Heart left ventricle (tissue), 16 donors: ENCODE measurements at regions not wholly inside any gene's neighbourhood (a gene's known extent, or its start where the extent isn't known, plus 50 kb on each side); places are given as distances from the start of the nearest gene placed in this dataset.

Source experiments
- ATAC-seq, 4 donors: fragments of 200-7000 bp; cut with Tn5 transposase; one replicate each; pipeline ENCODE4 v1.9.1; 2020 to 2022; ENCODE audit warnings: moderate library complexity in 4 of 4, mild to moderate bottlenecking in 3 of 4, moderate number of reproducible peaks in 1 of 4
- DNase-seq, 5 donors: peaks; one replicate each; pipeline ENCODE4 v3.0.0-alpha.2; 2020
- H3K27ac ChIP-seq, 12 donors: fragments of 200-600 bp; sonication (generic) in 4 of 12; one replicate each; pipeline versions ENCODE4 v1.5.0 to v1.8.0; 2016 to 2022; ENCODE audit warnings: mild to moderate bottlenecking in 2 of 12
- H3K27me3 ChIP-seq, 9 donors: fragments of 200-600 bp; sonication (generic) in 2 of 9; one replicate each; pipeline versions ENCODE4 v1.5.1 to v1.8.0; 2016 to 2022; ENCODE audit warnings: mild to moderate bottlenecking in 3 of 9
- H3K36me3 ChIP-seq, 9 donors: fragments of 200-600 bp; sonication (generic) in 2 of 9; one replicate each; pipeline versions ENCODE4 v1.5.0 to v1.8.0; 2018 to 2022; ENCODE audit warnings: mild to moderate bottlenecking in 2 of 9
- H3K4me1 ChIP-seq, 12 donors: fragments of 200-600 bp; sonication (generic) in 4 of 12; one replicate each; pipeline versions ENCODE4 v1.5.0 to v1.8.0; 2016 to 2022; ENCODE audit warnings: mild to moderate bottlenecking in 3 of 12
- H3K4me3 ChIP-seq, 12 donors: fragments of 200-600 bp; sonication (generic) in 4 of 12; one replicate each; pipeline versions ENCODE4 v1.5.0 to v1.8.0; 2017 to 2022; ENCODE audit warnings: mild to moderate bottlenecking in 9 of 12, moderate library complexity in 4 of 12
- H3K9me3 ChIP-seq, 12 donors: fragments of 200-600 bp; sonication (generic) in 4 of 12; one replicate each; pipeline versions ENCODE4 v1.5.0 to v1.8.0; 2016 to 2022; ENCODE audit warnings: mild to moderate bottlenecking in 1 of 12
- POLR2A ChIP-seq, 2 donors: fragments of 450-650 bp; IDR thresholded peaks; one replicate each; pipeline ENCODE4 v1.6.1; 2017; ENCODE audit warnings: antibody characterized with exemption in 2 of 2, mild to moderate bottlenecking in 2 of 2, moderate library complexity in 2 of 2
- WGBS, 4 donors: extraction: QIAGEN DNeasy Blood & Tissue Kit in 2 of 4; methylation state at CpG; one replicate each; pipeline versions ENCODE4 v1.1.5 to v1.1.7; 2013 to 2018; 5-methylcytosine and 5-hydroxymethylcytosine counted together
- intact Hi-C, 10 donors: fragments of 100-400 bp; cut with DNase I; formaldehyde crosslinking; loops; one replicate each; pipeline versions ENCODE4 v1.11.1 to v1.14.2; 2022
- TF ChIP-seq, protein P1 (sequence below), 12 donors: fragments of 200-600 bp; sonication (generic) in 4 of 12; IDR thresholded peaks; one replicate each; pipeline versions ENCODE4 v1.5.0 to v1.8.0; 2018 to 2022; ENCODE audit warnings: antibody characterized with exemption in 12 of 12, mild to moderate bottlenecking in 5 of 12
- donor health status: ischemic (EF 13 %, LVEDD 7.1; RV severe dilation, severe dysfunction).
- donor health status: healthy with polysubstance abuse.
- donor health status: DM: no; HTN: yes; CAD: no.
- donor health status: DM: no; HTN: no; CAD: no.
- donor health status: ischemic (EF 25% LVEDD 6.9; RV normal size, moderate dysfunction).
- donor health status: ischemic (EF 25% LVEDD 5.7; RV mildly dilated, moderate dysfunction).
- donor health status: healthy.
- donor health status: DM: yes; HTN: yes; CAD: no.
- donor health status: ischemic (EF 35%, LVEDD 5.7; RV mildly dilated, moderate dysfunction).
- donor health status: nonischemic (EF 11% LVEDD 7.7; RV severe dilation, severe dysfunction).
- donor health status: DM: yes; HTN: yes; CAD: no.
- donor health status: PGD.
- donor health status: ischemic (EF 29% LVEDD 5.4; RV normal size, mild dysfunction).
- donor health status: nonischemic (EF 23%, LVEDD 6.1; RV moderate dilation, normal function).

DNA sequence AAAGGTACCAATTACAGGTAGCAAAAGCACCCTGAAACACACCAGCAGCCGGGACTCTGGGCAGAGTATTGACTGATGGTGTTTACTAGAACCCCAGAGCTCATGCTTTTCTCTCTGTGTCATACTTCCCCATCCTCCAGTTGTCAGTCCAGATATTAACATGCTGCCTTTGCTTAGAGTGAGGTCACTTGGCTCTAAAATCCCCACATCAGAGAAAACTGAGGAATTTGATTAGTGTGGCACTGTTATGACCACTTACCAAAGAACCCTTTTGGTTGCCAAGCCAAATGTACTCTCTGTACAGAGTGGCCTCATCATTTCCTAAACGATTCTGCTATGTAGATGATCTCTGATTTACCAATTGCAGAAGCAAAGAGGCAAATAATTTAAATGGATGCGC lies 80.4 kb downstream of the ABCC12 start:
- no peak for DNase-seq
- H3K27me3 ChIP-seq = no peaks in the 10 kb centered on the region
- no peak for ATAC-seq
- intact Hi-C loops = no loop called here
- TF ChIP-seq, protein P1, sequence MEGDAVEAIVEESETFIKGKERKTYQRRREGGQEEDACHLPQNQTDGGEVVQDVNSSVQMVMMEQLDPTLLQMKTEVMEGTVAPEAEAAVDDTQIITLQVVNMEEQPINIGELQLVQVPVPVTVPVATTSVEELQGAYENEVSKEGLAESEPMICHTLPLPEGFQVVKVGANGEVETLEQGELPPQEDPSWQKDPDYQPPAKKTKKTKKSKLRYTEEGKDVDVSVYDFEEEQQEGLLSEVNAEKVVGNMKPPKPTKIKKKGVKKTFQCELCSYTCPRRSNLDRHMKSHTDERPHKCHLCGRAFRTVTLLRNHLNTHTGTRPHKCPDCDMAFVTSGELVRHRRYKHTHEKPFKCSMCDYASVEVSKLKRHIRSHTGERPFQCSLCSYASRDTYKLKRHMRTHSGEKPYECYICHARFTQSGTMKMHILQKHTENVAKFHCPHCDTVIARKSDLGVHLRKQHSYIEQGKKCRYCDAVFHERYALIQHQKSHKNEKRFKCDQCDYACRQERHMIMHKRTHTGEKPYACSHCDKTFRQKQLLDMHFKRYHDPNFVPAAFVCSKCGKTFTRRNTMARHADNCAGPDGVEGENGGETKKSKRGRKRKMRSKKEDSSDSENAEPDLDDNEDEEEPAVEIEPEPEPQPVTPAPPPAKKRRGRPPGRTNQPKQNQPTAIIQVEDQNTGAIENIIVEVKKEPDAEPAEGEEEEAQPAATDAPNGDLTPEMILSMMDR (IDR thresholded peaks at IDR 0.05) = no peak
- TF ChIP-seq POLR2A (IDR thresholded peaks at IDR 0.05) = no peak
- H3K36me3 ChIP-seq = no peaks in the 10 kb centered on the region
- H3K4me3 ChIP-seq = no peak overlapping the region
- H3K4me1 ChIP-seq = no peaks in the 10 kb centered on the region
- WGBS, 4 donors = 71 to 86% (median 83%) methylated on average over 3 of the region's 3 CpGs
- H3K9me3 ChIP-seq = no peaks in the 10 kb centered on the region
- H3K27ac ChIP-seq = no peak overlapping the region

DNA sequence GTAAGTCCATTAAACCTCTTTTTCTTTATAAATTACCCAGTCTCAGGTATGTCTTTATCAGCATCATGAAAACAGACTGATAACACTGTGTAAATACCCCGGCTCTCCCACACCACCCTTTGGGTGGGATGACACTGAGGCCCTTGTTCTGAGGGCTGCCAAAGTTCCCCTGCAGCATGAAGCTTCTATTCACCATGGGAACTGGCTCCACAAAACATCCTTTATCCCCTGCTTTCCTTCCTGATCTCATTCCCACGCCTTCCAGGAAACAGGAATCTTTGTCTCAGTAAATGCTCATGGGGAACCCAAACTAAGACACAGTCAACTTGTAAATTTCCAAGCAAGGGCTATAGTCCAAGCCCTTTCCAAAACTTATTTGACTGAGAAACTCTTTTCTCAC lies 88.4 kb downstream of the ABCC12 start:
- intact Hi-C loops = no loop called here
- Histone ChIP-seq H3K36me3 (no peaks in the 10 kb centered on the region), H3K27me3 (no peaks in the 10 kb centered on the region), H3K4me1 (no peaks in the 10 kb centered on the region), H3K9me3 (no peaks in the 10 kb centered on the region), H3K27ac (peak overlapping the region in 1 of 12 donors; percentile 11), H3K4me3 (no peak overlapping the region)
- ATAC-seq (peak in 1 of 4 donors; percentile 55), DNase-seq (no peak)
- 36 to 55% (median 50%) methylated on average over 2 of the region's 2 CpGs for WGBS, 4 donors
- TF ChIP-seq POLR2A (IDR thresholded peaks at IDR 0.05) = no peak
- TF ChIP-seq, protein P1 (IDR thresholded peaks at IDR 0.05) = no peak

DNA sequence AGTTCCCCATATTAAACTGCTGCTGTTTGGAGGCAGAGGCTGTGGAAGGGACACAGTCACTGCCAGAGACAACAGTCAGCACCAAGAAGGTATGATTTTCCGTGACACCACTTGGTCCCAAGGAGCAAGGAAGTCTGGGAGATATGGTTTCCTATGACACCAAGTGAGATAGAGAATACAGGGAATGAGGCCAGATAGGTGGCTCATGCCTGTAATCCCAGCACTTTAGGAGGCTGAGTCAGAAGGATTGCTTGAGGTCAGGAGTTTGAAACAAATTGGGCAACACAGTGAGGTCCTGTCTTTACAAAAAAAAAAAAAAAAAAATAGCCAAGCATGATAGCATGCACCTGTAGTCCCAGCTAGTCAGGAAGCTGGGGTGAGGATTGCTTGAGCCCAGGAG lies 90.8 kb downstream of the ABCC12 start:
- DNase-seq (no peak), ATAC-seq (no peak)
- no peaks in the 10 kb centered on the region for H3K4me1 ChIP-seq
- H3K36me3 ChIP-seq = no peaks in the 10 kb centered on the region
- no peak for TF ChIP-seq POLR2A (IDR thresholded peaks at IDR 0.05)
- TF ChIP-seq, protein P1 (IDR thresholded peaks at IDR 0.05) = no peak
- H3K27ac ChIP-seq = no peak overlapping the region
- H3K27me3 ChIP-seq = no peaks in the 10 kb centered on the region
- no peaks in the 10 kb centered on the region for H3K9me3 ChIP-seq
- H3K4me3 ChIP-seq = no peak overlapping the region
- WGBS, 4 donors = 75 to 90% (median 83%) methylated on average over 1 of the region's 1 CpG
- intact Hi-C loops = loop anchor here in 2 of 10 donors (1.0 to 5.0 kb wide), 2 partner anchors 8 to 923 kb away; partner anchors contain the start of gene NETO2 (in 1 of the 2)

DNA sequence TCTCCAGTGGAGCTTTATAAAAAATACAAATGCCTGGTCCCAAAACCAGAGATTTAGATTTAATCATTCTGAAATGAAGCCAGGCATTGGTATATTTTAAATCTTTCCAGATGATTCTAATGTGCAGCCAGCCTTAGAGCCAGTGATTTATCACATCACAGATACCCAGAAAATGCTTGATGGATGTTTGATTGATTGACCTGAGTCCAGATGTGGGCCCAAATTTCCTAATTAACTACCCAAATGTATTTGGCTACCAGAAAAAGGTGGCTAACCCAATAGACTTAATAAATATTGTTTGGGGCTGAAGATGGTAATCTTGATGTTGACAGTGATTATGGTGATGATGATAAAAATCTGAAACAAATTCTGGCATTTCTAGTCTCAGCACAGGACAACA lies 93.1 kb downstream of the ABCC12 start:
- no peaks in the 10 kb centered on the region for H3K9me3 ChIP-seq
- ATAC-seq (no peak), DNase-seq (no peak)
- no peaks in the 10 kb centered on the region for H3K4me1 ChIP-seq
- no peak overlapping the region for H3K27ac ChIP-seq
- no peaks in the 10 kb centered on the region for H3K27me3 ChIP-seq
- no peak for TF ChIP-seq POLR2A (IDR thresholded peaks at IDR 0.05)
- TF ChIP-seq, protein P1 (IDR thresholded peaks at IDR 0.05) = no peak
- intact Hi-C loops = loop anchor here in 1 of 10 donors (5.0 kb wide), 1 partner anchor 920 kb away; the partner anchor contains the start of gene NETO2
- H3K36me3 ChIP-seq = no peaks in the 10 kb centered on the region
- H3K4me3 ChIP-seq = no peak overlapping the region
